SH-SY5Y (cell line): ENCODE measurements at regions not wholly inside any gene's neighbourhood (a gene's known extent, or its start where the extent isn't known, plus 50 kb on each side); places are given as distances from the start of the nearest gene placed in this dataset.

Source experiments
- GATA2 ChIP-seq: IDR thresholded peaks from 2 replicates; pipeline ENCODE4 v1.6.1; 2011; ENCODE audit warnings: mild to moderate bottlenecking, low read depth, low read length
- GATA3 ChIP-seq: IDR thresholded peaks from 2 replicates; pipeline ENCODE4 v1.6.1; 2011; ENCODE audit warnings: low read depth, mild to moderate bottlenecking, low read length, moderate library complexity

- TF ChIP-seq GATA2 (no peak), GATA3 (no peak)
These were observed 221.8 kb upstream of the ESRRG start for GRCh38 chr1:216944864-216945510.

- no peak for TF ChIP-seq GATA2
These were observed 214.3 kb upstream of the ESRRG start for GRCh38 chr1:216937491-216937890.

GRCh38 chr1:216936779-216937178 lies 213.6 kb upstream of the ESRRG start:
- TF ChIP-seq GATA2, result no peak
- no peak for TF ChIP-seq GATA3

- TF ChIP-seq GATA3, result no peak
- no peak for TF ChIP-seq GATA2
These were observed 212.7 kb upstream of the ESRRG start for GRCh38 chr1:216935901-216936300.

- TF ChIP-seq GATA2, result no peak
- TF ChIP-seq GATA3, result no peak
These were observed 209.2 kb upstream of the ESRRG start for GRCh38 chr1:216932424-216932823.

GRCh38 chr1:216929870-216930582 lies 206.8 kb upstream of the ESRRG start:
- TF ChIP-seq GATA2, result no peak
- TF ChIP-seq GATA3, result no peak

- no peak for TF ChIP-seq GATA2
- TF ChIP-seq GATA3, result no peak
These were observed 204.4 kb upstream of the ESRRG start for GRCh38 chr1:216927633-216928032.

- TF ChIP-seq GATA3 (no peak), GATA2 (no peak)
These were observed 203.7 kb upstream of the ESRRG start for GRCh38 chr1:216926720-216927510.

GRCh38 chr1:216925962-216926625 lies 202.9 kb upstream of the ESRRG start:
- no peak for TF ChIP-seq GATA3
- TF ChIP-seq GATA2, result no peak

- TF ChIP-seq GATA3 (no peak), GATA2 (no peak)
These were observed 201.5 kb upstream of the ESRRG start for GRCh38 chr1:216924732-216925131.

- TF ChIP-seq GATA3, result no peak
- TF ChIP-seq GATA2, result no peak
These were observed 200.4 kb upstream of the ESRRG start for GRCh38 chr1:216923601-216924000.

- TF ChIP-seq GATA2 (no peak), GATA3 (no peak)
These were observed 199.2 kb upstream of the ESRRG start for GRCh38 chr1:216922406-216922805.

- TF ChIP-seq GATA3 (no peak), GATA2 (no peak)
These were observed 198.6 kb upstream of the ESRRG start for GRCh38 chr1:216921866-216922265.
